GM12892 (cell line): ENCODE measurements at regions not wholly inside any gene's neighbourhood (a gene's known extent, or its start where the extent isn't known, plus 50 kb on each side); places are given as distances from the start of the nearest gene placed in this dataset.

Experiments used
- POLR2A ChIP-seq: IDR thresholded peaks from 2 replicates; pipeline ENCODE4 v1.6.1; 2011; ENCODE audit warnings: low read depth, low read length, control low read depth
- POLR2AphosphoS5 ChIP-seq: IDR thresholded peaks from 2 replicates; pipeline ENCODE4 v1.6.1; 2011; ENCODE audit warnings: low read depth, low read length, control low read depth

- no peak for TF ChIP-seq POLR2A
- TF ChIP-seq POLR2AphosphoS5, result no peak
Measured at GRCh38 chr1:50350421-50350820, 72.8 kb downstream of the DMRTA2 start.
